K562 (cell line): ENCODE measurements at regions not wholly inside any gene's neighbourhood (a gene's known extent, or its start where the extent isn't known, plus 50 kb on each side); places are given as distances from the start of the nearest gene placed in this dataset.

Experiments
- E2F3 ChIP-seq: fragments of 250-450 bp; sonication (Bioruptor Pico); IDR thresholded peaks from 2 replicates; pipeline ENCODE4 v1.4.0; 2020; ENCODE audit warnings: mild to moderate bottlenecking
- FOXK1 ChIP-seq: sonication (generic); formaldehyde crosslinking; IDR thresholded peaks from 2 replicates; pipeline ENCODE4 v1.8.0; 2022; ENCODE audit warnings: missing genetic modification reagents, mild to moderate bottlenecking, borderline replicate concordance
- KLF16 ChIP-seq: IDR thresholded peaks from 2 replicates; pipeline ENCODE4 v1.6.1; 2016; ENCODE audit warnings: antibody characterized with exemption
- LCOR ChIP-seq: sonication (generic); formaldehyde crosslinking; IDR thresholded peaks from 2 replicates; pipeline ENCODE4 v1.8.0; 2022; ENCODE audit warnings: mild to moderate bottlenecking, missing genetic modification reagents
- NELFE ChIP-seq: IDR thresholded peaks from 2 replicates; pipeline ENCODE4 v1.6.1; 2011; ENCODE audit warnings: mild to moderate bottlenecking; ENCODE audit not compliant: insufficient read depth, insufficient read length
- RUNX1 ChIP-seq: sonication (generic); IDR thresholded peaks from 2 replicates; pipeline ENCODE4 v1.6.1; 2016; ENCODE audit warnings: antibody characterized with exemption, low read depth
- SRSF9 ChIP-seq: fragments of 200-400 bp; formaldehyde crosslinking; IDR thresholded peaks from 2 replicates; pipeline ENCODE4 v1.6.1; 2017; ENCODE audit warnings: low read depth, low read length, borderline replicate concordance
- ZBED1 ChIP-seq: IDR thresholded peaks from 2 replicates; pipeline ENCODE4 v1.6.1; 2014
- ZNF217 ChIP-seq: sonication (generic); formaldehyde crosslinking; IDR thresholded peaks from 2 replicates; pipeline ENCODE4 v1.8.0; 2022; ENCODE audit warnings: mild to moderate bottlenecking, missing genetic modification reagents
- ZNF24 ChIP-seq: fragments of 450-650 bp; IDR thresholded peaks from 2 replicates; pipeline ENCODE4 v1.6.1; 2016
- ZNF668 ChIP-seq: fragments of 250-450 bp; sonication (Bioruptor Pico); IDR thresholded peaks from 2 replicates; pipeline ENCODE4 v1.8.0; 2022; ENCODE audit warnings: mild to moderate bottlenecking, inconsistent platforms
- TF ChIP-seq, protein P1 (sequence below): fragments of 450-650 bp; formaldehyde crosslinking; IDR thresholded peaks from 2 replicates; pipeline ENCODE4 v1.4.0; 2020; ENCODE audit warnings: mild to moderate bottlenecking, moderate library complexity

GRCh38 chr1:93814059-93814794 is 64.8 kb downstream of the DNTTIP2 start (continued):
- TF ChIP-seq, protein P1, sequence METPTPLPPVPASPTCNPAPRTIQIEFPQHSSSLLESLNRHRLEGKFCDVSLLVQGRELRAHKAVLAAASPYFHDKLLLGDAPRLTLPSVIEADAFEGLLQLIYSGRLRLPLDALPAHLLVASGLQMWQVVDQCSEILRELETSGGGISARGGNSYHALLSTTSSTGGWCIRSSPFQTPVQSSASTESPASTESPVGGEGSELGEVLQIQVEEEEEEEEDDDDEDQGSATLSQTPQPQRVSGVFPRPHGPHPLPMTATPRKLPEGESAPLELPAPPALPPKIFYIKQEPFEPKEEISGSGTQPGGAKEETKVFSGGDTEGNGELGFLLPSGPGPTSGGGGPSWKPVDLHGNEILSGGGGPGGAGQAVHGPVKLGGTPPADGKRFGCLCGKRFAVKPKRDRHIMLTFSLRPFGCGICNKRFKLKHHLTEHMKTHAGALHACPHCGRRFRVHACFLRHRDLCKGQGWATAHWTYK (CRISPR knock-in tag), result no peak
- TF ChIP-seq SRSF9 (no peak), RUNX1 (no peak), LCOR (CRISPR knock-in tag) (peak; percentile 35; the same call in 1 of the 2 replicates), ZNF217 (CRISPR knock-in tag) (no peak), FOXK1 (CRISPR knock-in tag) (no peak), E2F3 (CRISPR knock-in tag) (no peak), ZBED1 (no peak), KLF16 (peak; percentile 61; the same call in 1 of the 2 replicates), ZNF24 (no peak), NELFE (no peak), ZNF668 (no peak)
